GM12865 (cell line): ENCODE measurements at regions not wholly inside any gene's neighbourhood (a gene's known extent, or its start where the extent isn't known, plus 50 kb on each side); places are given as distances from the start of the nearest gene placed in this dataset.
A peak's percentile ranks its signal among the peaks of the same experiment; 100 is the strongest.

Source experiments
- DNase-seq: peaks from one replicate; pipeline ENCODE4 v3.0.0; 2010; ENCODE audit warnings: low read depth
- H3K4me3 ChIP-seq: 2 replicates; pipeline ENCODE4 v1.5.1; 2011; ENCODE audit warnings: mild to moderate bottlenecking, low read depth, low read length, control low read depth
- CTCF ChIP-seq: IDR thresholded peaks from 2 replicates; pipeline ENCODE4 v1.5.1; 2011; ENCODE audit warnings: low read length, control low read depth, low read depth, inconsistent platforms; ENCODE audit not compliant: insufficient read depth; ENCODE audit errors: missing control alignments

- TF ChIP-seq CTCF: no peak
- DNase-seq: no peak
- H3K4me3 ChIP-seq: no peak overlapping the region
Measured at GRCh38 chr20:20872428-20872827, 160.0 kb upstream of the RALGAPA2 start.

- H3K4me3 ChIP-seq: no peak overlapping the region
- TF ChIP-seq CTCF: no peak
- no peak for DNase-seq
Measured at GRCh38 chr20:20869161-20869775, 156.8 kb upstream of the RALGAPA2 start.

- no peak for TF ChIP-seq CTCF
- no peak for DNase-seq
- H3K4me3 ChIP-seq: no peak overlapping the region
Measured at GRCh38 chr20:20864351-20865096, 152.1 kb upstream of the RALGAPA2 start.

- no peak overlapping the region for H3K4me3 ChIP-seq
- peak; percentile 95 for TF ChIP-seq CTCF
- DNase-seq: peak; percentile 86
Measured at GRCh38 chr20:20860078-20860806, 147.8 kb upstream of the RALGAPA2 start.

- no peak overlapping the region for H3K4me3 ChIP-seq
- no peak for TF ChIP-seq CTCF
- DNase-seq: no peak
Measured at GRCh38 chr20:20859510-20859909, 147.1 kb upstream of the RALGAPA2 start.

GRCh38 chr20:20856956-20857355, 144.5 kb upstream of the RALGAPA2 start:
- no peak for DNase-seq
- H3K4me3 ChIP-seq: no peak overlapping the region
- no peak for TF ChIP-seq CTCF
